ENCODE measurements at regions not wholly inside any gene's neighbourhood (a gene's known extent, or its start where the extent isn't known, plus 50 kb on each side); places are given as distances from the start of the nearest gene placed in this dataset.
"Not testable (repeated sequence)": the region's sequence is repeated elsewhere in the genome, so short reads cannot be mapped to it uniquely, and the experiment has no call there.

GRCh38 chr2:234697300-234697876, 200.5 kb upstream of the ARL4C start:
- POLR2A ChIA-PET; FAIRE-seq; H3K4me1 ChIP-seq; H3K4me3 ChIP-seq; ATAC-seq; CTCF ChIA-PET; H3K4me2 ChIP-seq; DNase-seq (ENCODE audit: low read depth in 1 of 2, low spot score in 1 of 2); H3K27ac ChIP-seq: not testable (repeated sequence)
- peak; percentile 99 for TF ChIP-seq ZFP36 (IDR thresholded peaks at IDR 0.05; ENCODE audit: borderline replicate concordance, partially characterized antibody)
- peaks cover 39% of the 10 kb centered on the region for H3K9me3 ChIP-seq

- no peak for ATAC-seq
- POLR2A ChIA-PET: no interaction called here
- DNase-seq (ENCODE audit: low read depth in 1 of 2, low spot score in 1 of 2): no peak
- TF ChIP-seq PBX3 (IDR thresholded peaks at IDR 0.05): no peak
- Histone ChIP-seq H3K9me3 (peaks cover 39% of the 10 kb centered on the region), H3K4me3 (no peak overlapping the region), H3K27ac (no peak overlapping the region), H3K4me2 (no peak overlapping the region), H3K4me1 (peaks cover 9% of the 10 kb centered on the region)
- 46% methylated on average over 2 of the region's 2 CpGs for WGBS (ENCODE audit: missing lambda C conversion rate)
- no peak for FAIRE-seq
- CTCF ChIA-PET: no interaction called here
These were observed 199.1 kb upstream of the ARL4C start for GRCh38 chr2:234695981-234696380.

- Histone ChIP-seq H3K4me1 (peaks cover 18% of the 10 kb centered on the region), H3K4me3 (no peak overlapping the region), H3K9me3 (peaks cover 39% of the 10 kb centered on the region), H3K27ac (peak overlapping the region in 1 of 2 experiments; percentile 34; a peak in 1 of 6 replicates), H3K4me2 (no peak overlapping the region)
- TF ChIP-seq MAFK (IDR thresholded peaks at IDR 0.05; ENCODE audit: partially characterized antibody): no peak
- TF ChIP-seq JUNB (IDR thresholded peaks at IDR 0.05): no peak
- TF ChIP-seq NFE2L2 (conservative IDR thresholded peaks at IDR 0.05; ENCODE audit: low read length): no peak
- TF ChIP-seq CBX2 (IDR thresholded peaks at IDR 0.05; ENCODE audit: borderline replicate concordance, low read depth): no peak
- TF ChIP-seq REST (IDR thresholded peaks at IDR 0.05): no peak
- no peak for TF ChIP-seq E2F6 (IDR thresholded peaks at IDR 0.05; ENCODE audit: borderline replicate concordance, low read depth)
- no peak for TF ChIP-seq CHD4 (IDR thresholded peaks at IDR 0.05; ENCODE audit: borderline replicate concordance)
- no peak for TF ChIP-seq RARB (CRISPR knock-in tag; IDR thresholded peaks at IDR 0.05)
- no peak for TF ChIP-seq HDAC2 (IDR thresholded peaks at IDR 0.05)
- no peak for TF ChIP-seq HOXB13 (CRISPR knock-in tag; IDR thresholded peaks at IDR 0.05; ENCODE audit: low read depth)
- TF ChIP-seq MAZ (IDR thresholded peaks at IDR 0.05; ENCODE audit: borderline replicate concordance, low read depth, low read length): no peak
- TF ChIP-seq EHF (CRISPR knock-in tag; IDR thresholded peaks at IDR 0.05): no peak
- no peak for TF ChIP-seq CEBPB (IDR thresholded peaks at IDR 0.05)
- no peak for TF ChIP-seq ZFP36 (IDR thresholded peaks at IDR 0.05; ENCODE audit: borderline replicate concordance, partially characterized antibody)
- TF ChIP-seq FOSB (CRISPR knock-in tag; IDR thresholded peaks at IDR 0.05): no peak
- TF ChIP-seq TFCP2L1 (CRISPR knock-in tag; IDR thresholded peaks at IDR 0.05): no peak
- no peak for TF ChIP-seq NPAS2 (CRISPR knock-in tag; IDR thresholded peaks at IDR 0.05; ENCODE audit: borderline replicate concordance)
- no peak for TF ChIP-seq HOXB5 (CRISPR knock-in tag; IDR thresholded peaks at IDR 0.05)
- CTCF ChIA-PET: interaction anchor here (1.0 to 1.4 kb wide), 2 partner anchors 19 to 413 kb away, joined by 3 read pairs; no protein-coding TSS in a partner anchor
- FAIRE-seq (no peak), DNase-seq (ENCODE audit: low read depth in 1 of 2, low spot score in 1 of 2) (no peak), ATAC-seq (peak in 1 of 2 experiments; percentile 33; a peak in 1 of 6 replicates)
- POLR2A ChIA-PET: no interaction called here
- WGBS (ENCODE audit: missing lambda C conversion rate): 83% methylated on average over 4 of the region's 4 CpGs
These were observed 197.5 kb upstream of the ARL4C start for GRCh38 chr2:234694244-234695013.

GRCh38 chr2:234693681-234694190, 196.9 kb upstream of the ARL4C start:
- H3K4me3 ChIP-seq; H3K4me2 ChIP-seq; FAIRE-seq; POLR2A ChIA-PET; DNase-seq (ENCODE audit: low read depth in 1 of 2, low spot score in 1 of 2); ATAC-seq: not testable (repeated sequence)
- CTCF ChIA-PET: interaction anchor here (1.0 to 1.4 kb wide), 2 partner anchors 20 to 414 kb away, joined by 3 read pairs; no protein-coding TSS in a partner anchor
- Histone ChIP-seq H3K9me3 (peaks cover 39% of the 10 kb centered on the region), H3K4me1 (peaks cover 18% of the 10 kb centered on the region), H3K27ac (peak overlapping the region in 1 of 2 experiments; percentile 34; a peak in 1 of 6 replicates)
- WGBS (ENCODE audit: missing lambda C conversion rate): 56% methylated on average over 2 of the region's 2 CpGs

GRCh38 chr2:234693191-234693590, 196.3 kb upstream of the ARL4C start:
- WGBS (ENCODE audit: missing lambda C conversion rate): 65% methylated on average over 6 of the region's 6 CpGs
- FAIRE-seq: not testable (repeated sequence)

More at GRCh38 chr2:234693191-234693590, 196.3 kb upstream of the ARL4C start:
- ATAC-seq; CTCF ChIA-PET; POLR2A ChIA-PET; DNase-seq (ENCODE audit: low read depth in 1 of 2, low spot score in 1 of 2); H3K4me2 ChIP-seq; H3K4me3 ChIP-seq: not testable (repeated sequence)
- Histone ChIP-seq H3K27ac (peak overlapping the region in 1 of 2 experiments; percentile 53; a peak in 2 of 6 replicates), H3K4me1 (peaks cover 18% of the 10 kb centered on the region), H3K9me3 (peaks cover 36% of the 10 kb centered on the region)
